ENCODE measurements at regions not wholly inside any gene's neighbourhood (a gene's known extent, or its start where the extent isn't known, plus 50 kb on each side); places are given as distances from the start of the nearest gene placed in this dataset.

DNA sequence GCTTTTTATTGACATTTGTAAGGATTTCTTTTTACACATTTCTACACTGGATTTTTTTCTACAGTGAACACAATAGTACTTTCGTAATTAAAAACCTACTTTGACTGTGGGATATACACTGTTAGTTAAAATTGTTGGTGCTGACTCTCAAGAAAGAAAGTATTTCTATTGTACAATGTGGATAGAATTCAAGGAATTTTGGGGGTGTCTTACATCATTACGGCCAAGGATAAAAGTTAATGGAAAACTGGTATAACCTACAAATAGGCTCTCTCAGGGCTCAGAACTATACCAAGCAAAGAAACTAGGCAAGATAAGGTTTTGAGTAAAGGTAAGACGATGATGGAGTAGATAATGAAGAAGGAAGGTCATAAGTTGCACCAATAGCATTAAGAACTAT, 198.4 kb upstream of the PARD3B start:
- TF ChIP-seq, protein P1, sequence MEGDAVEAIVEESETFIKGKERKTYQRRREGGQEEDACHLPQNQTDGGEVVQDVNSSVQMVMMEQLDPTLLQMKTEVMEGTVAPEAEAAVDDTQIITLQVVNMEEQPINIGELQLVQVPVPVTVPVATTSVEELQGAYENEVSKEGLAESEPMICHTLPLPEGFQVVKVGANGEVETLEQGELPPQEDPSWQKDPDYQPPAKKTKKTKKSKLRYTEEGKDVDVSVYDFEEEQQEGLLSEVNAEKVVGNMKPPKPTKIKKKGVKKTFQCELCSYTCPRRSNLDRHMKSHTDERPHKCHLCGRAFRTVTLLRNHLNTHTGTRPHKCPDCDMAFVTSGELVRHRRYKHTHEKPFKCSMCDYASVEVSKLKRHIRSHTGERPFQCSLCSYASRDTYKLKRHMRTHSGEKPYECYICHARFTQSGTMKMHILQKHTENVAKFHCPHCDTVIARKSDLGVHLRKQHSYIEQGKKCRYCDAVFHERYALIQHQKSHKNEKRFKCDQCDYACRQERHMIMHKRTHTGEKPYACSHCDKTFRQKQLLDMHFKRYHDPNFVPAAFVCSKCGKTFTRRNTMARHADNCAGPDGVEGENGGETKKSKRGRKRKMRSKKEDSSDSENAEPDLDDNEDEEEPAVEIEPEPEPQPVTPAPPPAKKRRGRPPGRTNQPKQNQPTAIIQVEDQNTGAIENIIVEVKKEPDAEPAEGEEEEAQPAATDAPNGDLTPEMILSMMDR (IDR thresholded peaks at IDR 0.05; ENCODE audit: insufficient read depth, low read depth, low read length, missing control alignments), result no peak
- no peak for DNase-seq (ENCODE audit: low read depth)
- H3K4me3 ChIP-seq (ENCODE audit: low read length), result no peak overlapping the region

DNA sequence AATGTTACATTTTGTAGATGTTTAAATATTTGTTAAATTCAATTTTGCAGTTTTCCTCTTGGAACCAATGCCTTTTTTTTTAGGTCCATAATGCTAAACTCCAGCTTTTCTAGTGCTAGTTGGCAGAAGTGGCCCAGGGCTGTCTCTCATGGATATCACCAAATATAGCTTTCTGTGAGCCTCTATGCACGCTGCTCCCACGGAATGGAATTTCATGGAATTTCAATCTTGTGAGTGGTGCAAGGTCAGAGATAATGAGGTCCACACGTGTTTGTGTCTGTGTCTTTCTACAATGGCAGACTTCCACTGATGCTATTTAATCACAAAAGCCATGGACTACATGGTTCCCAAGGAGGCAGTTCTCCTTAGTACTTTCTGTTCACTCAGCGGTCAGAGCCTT, 191.5 kb upstream of the PARD3B start:
- TF ChIP-seq, protein P1 (IDR thresholded peaks at IDR 0.05; ENCODE audit: insufficient read depth, low read depth, low read length, missing control alignments), result no peak
- no peak overlapping the region for H3K4me3 ChIP-seq (ENCODE audit: low read length)
- DNase-seq (ENCODE audit: low read depth), result no peak

DNA sequence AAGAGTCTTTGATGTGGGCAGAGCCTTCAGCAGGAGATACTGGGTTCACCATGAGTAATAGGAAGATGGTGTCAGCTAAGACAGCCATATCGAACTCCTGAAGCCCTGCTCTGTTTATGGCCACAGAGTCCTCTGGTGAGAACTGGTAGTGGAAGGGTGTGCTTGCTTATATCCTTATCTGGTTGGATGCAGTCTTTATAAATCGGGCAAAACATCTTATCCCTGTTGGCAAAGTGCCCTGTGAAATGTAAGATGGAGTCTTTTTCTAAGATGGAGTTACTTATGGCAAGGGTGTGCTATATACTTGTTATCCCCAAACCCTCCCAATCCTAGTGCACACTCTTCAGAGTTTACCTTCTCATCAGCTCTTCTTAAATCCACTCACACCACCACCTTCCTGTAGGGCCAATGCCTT, 190.8 kb upstream of the PARD3B start:
- no peak for DNase-seq (ENCODE audit: low read depth)
- no peak overlapping the region for H3K4me3 ChIP-seq (ENCODE audit: low read length)
- TF ChIP-seq, protein P1 (IDR thresholded peaks at IDR 0.05; ENCODE audit: insufficient read depth, low read depth, low read length, missing control alignments), result no peak

DNA sequence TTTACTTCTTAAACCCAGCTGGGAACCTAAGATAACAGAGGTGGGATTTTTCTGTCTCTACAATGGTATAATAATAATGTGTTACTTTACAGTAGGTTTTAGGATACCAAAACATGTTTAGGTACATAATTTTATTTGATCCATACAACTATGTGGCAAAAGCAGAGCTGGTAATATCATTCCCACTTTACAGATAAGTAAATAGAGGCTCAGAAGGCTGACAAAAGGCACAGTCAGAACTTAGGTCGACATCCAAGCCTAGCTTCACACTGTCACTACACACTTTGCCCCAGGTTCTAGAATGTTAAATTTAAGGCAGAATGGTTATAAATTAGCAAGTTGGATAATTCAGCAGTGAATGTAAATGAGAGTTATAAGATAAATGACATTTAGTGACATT, 189.6 kb upstream of the PARD3B start:
- TF ChIP-seq, protein P1 (IDR thresholded peaks at IDR 0.05; ENCODE audit: insufficient read depth, low read depth, low read length, missing control alignments), result no peak
- no peak for DNase-seq (ENCODE audit: low read depth)

DNA sequence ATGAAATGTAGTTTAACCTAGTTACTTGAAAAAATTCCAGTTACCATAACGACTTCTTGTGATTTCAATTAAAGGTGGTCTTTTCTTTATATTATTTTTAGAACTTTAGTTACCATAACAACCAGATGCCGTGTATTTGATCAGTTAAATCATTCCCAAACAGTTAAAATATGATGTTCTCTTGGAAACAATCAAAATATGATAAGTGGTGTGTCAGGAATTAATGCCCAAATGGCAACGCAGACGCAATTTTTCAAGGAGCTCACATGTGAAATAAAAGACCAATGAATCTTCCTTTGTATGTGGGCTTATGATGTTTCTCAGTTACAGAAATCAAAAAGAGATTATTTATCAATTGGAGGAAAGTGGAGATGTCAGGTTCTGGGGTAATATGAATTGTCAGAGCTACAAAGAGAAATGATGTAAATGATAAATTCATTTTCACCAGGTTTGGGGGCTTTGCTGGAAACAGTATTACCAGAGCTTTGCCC, 189.1 kb upstream of the PARD3B start:
- no peak overlapping the region for H3K4me3 ChIP-seq (ENCODE audit: low read length)
- no peak for DNase-seq (ENCODE audit: low read depth)
- TF ChIP-seq, protein P1 (IDR thresholded peaks at IDR 0.05; ENCODE audit: insufficient read depth, low read depth, low read length, missing control alignments), result no peak

More for the DNA sequence above, 189.6 kb upstream of the PARD3B start:
- H3K4me3 ChIP-seq (ENCODE audit: low read length), result no peak overlapping the region

DNA sequence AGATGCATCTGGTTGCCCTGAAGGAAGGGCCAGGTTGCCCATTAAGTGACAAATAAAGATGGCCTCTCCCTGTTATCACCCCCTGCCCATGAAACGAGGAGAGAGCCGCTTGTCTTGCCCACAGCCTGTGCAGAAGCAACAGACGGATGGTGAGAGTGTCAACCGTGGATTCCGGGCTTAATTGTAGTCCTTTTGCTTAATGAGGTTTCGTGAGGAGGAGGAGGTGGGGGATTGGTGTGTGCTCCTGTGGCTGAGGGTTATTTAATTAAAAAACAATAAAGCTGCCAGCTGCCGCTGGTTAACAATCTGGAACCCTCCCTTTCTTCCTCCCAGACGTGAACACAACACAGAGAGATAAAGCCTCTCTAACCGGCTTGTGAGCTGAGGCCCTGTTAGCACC, 188.0 kb upstream of the PARD3B start:
- no peak for DNase-seq (ENCODE audit: low read depth)
- H3K4me3 ChIP-seq (ENCODE audit: low read length), result no peak overlapping the region
- TF ChIP-seq, protein P1 (IDR thresholded peaks at IDR 0.05; ENCODE audit: insufficient read depth, low read depth, low read length, missing control alignments), result no peak

DNA sequence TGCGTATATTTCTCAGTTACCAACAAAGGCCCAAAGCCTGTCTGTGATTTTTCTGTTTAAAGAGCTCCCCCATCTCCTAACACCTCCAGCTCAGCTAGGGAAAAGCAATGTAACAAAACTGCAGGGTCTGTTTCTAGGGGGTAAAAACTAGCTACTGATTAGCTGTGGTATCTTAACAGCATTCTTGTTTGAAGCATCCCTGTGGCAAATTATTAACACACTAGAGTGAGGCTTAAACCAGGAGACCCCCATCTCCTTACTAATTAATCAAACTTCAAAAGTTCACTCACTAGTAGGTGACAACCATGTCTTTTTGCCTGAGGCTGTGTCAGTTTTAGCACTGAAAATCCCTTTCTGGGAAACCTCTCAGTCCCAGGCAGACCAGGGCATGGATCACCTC, 186.2 kb upstream of the PARD3B start:
- no peak overlapping the region for H3K4me3 ChIP-seq (ENCODE audit: low read length)
- DNase-seq (ENCODE audit: low read depth), result no peak
- TF ChIP-seq, protein P1 (IDR thresholded peaks at IDR 0.05; ENCODE audit: insufficient read depth, low read depth, low read length, missing control alignments), result no peak

Data from epithelial cell of esophagus (primary cell).